CD4-positive, CD25-positive, alpha-beta regulatory T cell (primary cell): ENCODE measurements at regions not wholly inside any gene's neighbourhood (a gene's known extent, or its start where the extent isn't known, plus 50 kb on each side); places are given as distances from the start of the nearest gene placed in this dataset.
"Not testable (repeated sequence)": the region's sequence is repeated elsewhere in the genome, so short reads cannot be mapped to it uniquely, and the experiment has no call there.

Experiments
- ATAC-seq, 2 donors: fragments of 150-1000 bp; cut with Tn5 transposase; one replicate each; pipeline ENCODE4 v1.10.0; 2021; ENCODE audit warnings: low read depth in 2 of 2, moderate number of reproducible peaks in 2 of 2, moderate library complexity in 1 of 2
- DNase-seq, 3 donors: peaks; one replicate each; pipeline versions ENCODE4 v3.0.0 to v3.0.0-alpha.2; 2012 to 2022; ENCODE audit warnings: mixed read lengths in 1 of 3
- H3K27ac ChIP-seq: one replicate; pipeline ENCODE4 v1.7.0; 2013; ENCODE audit warnings: mild to moderate bottlenecking, low read length; ENCODE audit not compliant: insufficient read depth, poor library complexity, severe bottlenecking
- H3K27me3 ChIP-seq: one replicate; pipeline ENCODE4 v1.7.0; 2013; ENCODE audit warnings: low read length; ENCODE audit not compliant: control insufficient read depth, insufficient read depth
- H3K36me3 ChIP-seq: one replicate; pipeline ENCODE4 v1.7.0; 2013; ENCODE audit warnings: mild to moderate bottlenecking, low read length, moderate library complexity; ENCODE audit not compliant: control insufficient read depth, insufficient read depth
- H3K4me1 ChIP-seq: 2 replicates; pipeline ENCODE4 v1.7.0; 2013; ENCODE audit warnings: mild to moderate bottlenecking, low read length; ENCODE audit not compliant: insufficient read depth, control insufficient read depth, poor library complexity, severe bottlenecking
- H3K4me3 ChIP-seq: one replicate; pipeline ENCODE4 v1.7.0; 2013; ENCODE audit warnings: low read depth, mild to moderate bottlenecking, low read length, moderate library complexity
- H3K9me3 ChIP-seq, 2 experiments: 1 replicate in 1 of 2; 2 replicates in 1 of 2; pipeline ENCODE4 v1.7.0; 2013; ENCODE audit warnings: low read length in 2 of 2, mild to moderate bottlenecking in 1 of 2, moderate library complexity in 1 of 2; ENCODE audit not compliant: control insufficient read depth in 2 of 2
- H3K27ac Mint-ChIP-seq, 3 donors: one replicate each; pipeline ENCODE4 v1.8.0; 2020 to 2022; ENCODE audit warnings: mild to moderate bottlenecking in 3 of 3, mixed read lengths in 3 of 3, moderate library complexity in 2 of 3
- H3K27me3 Mint-ChIP-seq: one replicate; pipeline ENCODE4 v1.8.0; 2022; ENCODE audit warnings: mild to moderate bottlenecking, mixed read lengths
- H3K36me3 Mint-ChIP-seq: one replicate; pipeline ENCODE4 v1.8.0; 2020; ENCODE audit warnings: mixed read lengths
- H3K4me1 Mint-ChIP-seq, 4 donors: one replicate each; pipeline ENCODE4 v1.8.0; 2020 to 2022; ENCODE audit warnings: mixed read lengths in 4 of 4, mild to moderate bottlenecking in 1 of 4
- H3K4me3 Mint-ChIP-seq, 4 donors: one replicate each; pipeline ENCODE4 v1.8.0; 2020 to 2022; ENCODE audit warnings: mild to moderate bottlenecking in 4 of 4, mixed read lengths in 4 of 4, moderate library complexity in 3 of 4
- H3K9me3 Mint-ChIP-seq, 7 donors: one replicate each; pipeline ENCODE4 v1.8.0; 2020 to 2022; ENCODE audit warnings: mixed read lengths in 7 of 7, mild to moderate bottlenecking in 3 of 7, moderate library complexity in 2 of 7

- no peak for DNase-seq
- Histone ChIP-seq H3K4me1 (no peaks in the 10 kb centered on the region), H3K4me3 (no peak overlapping the region), H3K27me3 (no peaks in the 10 kb centered on the region), H3K27ac (no peak overlapping the region), H3K9me3 (peaks cover 2 to 4% of the 10 kb centered on the region in 2 experiments), H3K36me3 (no peaks in the 10 kb centered on the region)
- no peaks in the 10 kb centered on the region for H3K4me1 Mint-ChIP-seq
- no peaks in the 10 kb centered on the region for H3K27me3 Mint-ChIP-seq
- no peaks in the 10 kb centered on the region for H3K36me3 Mint-ChIP-seq
- H3K27ac Mint-ChIP-seq: no peak overlapping the region
- no peak overlapping the region for H3K4me3 Mint-ChIP-seq
- peaks cover 0 to 21% (median 6%) of the 10 kb centered on the region in 7 donors for H3K9me3 Mint-ChIP-seq
- no peak for ATAC-seq
Measured at GRCh38 chr5:23428705-23429104, 78.7 kb upstream of the PRDM9 start.

- not testable (repeated sequence) for H3K27me3 ChIP-seq, H3K36me3 Mint-ChIP-seq, H3K27ac ChIP-seq, H3K27me3 Mint-ChIP-seq, H3K4me1 ChIP-seq, ATAC-seq, H3K4me3 Mint-ChIP-seq, H3K36me3 ChIP-seq, H3K9me3 ChIP-seq, H3K4me3 ChIP-seq, H3K4me1 Mint-ChIP-seq, DNase-seq, H3K27ac Mint-ChIP-seq
- H3K9me3 Mint-ChIP-seq: peaks cover 0 to 24% (median 8%) of the 10 kb centered on the region in 7 donors
Measured at GRCh38 chr5:23420214-23420613, 87.2 kb upstream of the PRDM9 start.

- Histone ChIP-seq H3K4me3 (no peak overlapping the region), H3K27me3 (no peaks in the 10 kb centered on the region), H3K9me3 (peaks cover 0 to 13% of the 10 kb centered on the region in 2 experiments), H3K27ac (no peak overlapping the region), H3K4me1 (no peaks in the 10 kb centered on the region), H3K36me3 (no peaks in the 10 kb centered on the region)
- Mint-ChIP-seq H3K36me3 (no peaks in the 10 kb centered on the region), H3K27me3 (no peaks in the 10 kb centered on the region), H3K4me1 (no peaks in the 10 kb centered on the region), H3K4me3 (no peak overlapping the region), H3K27ac (no peak overlapping the region), H3K9me3 (peaks cover 0 to 25% (median 12%) of the 10 kb centered on the region in 7 donors)
- DNase-seq (no peak), ATAC-seq (no peak)
Measured at GRCh38 chr5:23419115-23419514, 88.3 kb upstream of the PRDM9 start.

- no peak overlapping the region for H3K27ac Mint-ChIP-seq
- no peaks in the 10 kb centered on the region for H3K4me1 ChIP-seq
- no peaks in the 10 kb centered on the region for H3K36me3 Mint-ChIP-seq
- no peak overlapping the region for H3K27ac ChIP-seq
- DNase-seq (no peak), ATAC-seq (no peak)
- H3K4me3 Mint-ChIP-seq: no peak overlapping the region
- H3K27me3 ChIP-seq: no peaks in the 10 kb centered on the region
- H3K4me3 ChIP-seq: no peak overlapping the region
- H3K9me3 ChIP-seq: peaks cover 2 to 11% of the 10 kb centered on the region in 2 experiments
- peaks cover 1 to 28% (median 12%) of the 10 kb centered on the region in 7 donors for H3K9me3 Mint-ChIP-seq
- no peaks in the 10 kb centered on the region for H3K4me1 Mint-ChIP-seq
- no peaks in the 10 kb centered on the region for H3K27me3 Mint-ChIP-seq
- no peaks in the 10 kb centered on the region for H3K36me3 ChIP-seq
Measured at GRCh38 chr5:23412515-23412914, 94.9 kb upstream of the PRDM9 start.

GRCh38 chr5:23411994-23412393 lies 95.4 kb upstream of the PRDM9 start:
- no peaks in the 10 kb centered on the region for H3K4me1 Mint-ChIP-seq
- Histone ChIP-seq H3K4me3 (no peak overlapping the region), H3K4me1 (no peaks in the 10 kb centered on the region), H3K36me3 (no peaks in the 10 kb centered on the region), H3K27me3 (no peaks in the 10 kb centered on the region), H3K9me3 (peaks cover 2 to 16% of the 10 kb centered on the region in 2 experiments), H3K27ac (no peak overlapping the region)
- H3K36me3 Mint-ChIP-seq: no peaks in the 10 kb centered on the region
- peaks cover 1 to 28% (median 12%) of the 10 kb centered on the region in 7 donors for H3K9me3 Mint-ChIP-seq
- ATAC-seq (no peak), DNase-seq (no peak)
- H3K27ac Mint-ChIP-seq: no peak overlapping the region
- no peak overlapping the region for H3K4me3 Mint-ChIP-seq
- H3K27me3 Mint-ChIP-seq: no peaks in the 10 kb centered on the region

GRCh38 chr5:23411200-23411599 lies 96.2 kb upstream of the PRDM9 start:
- Mint-ChIP-seq H3K27me3 (no peaks in the 10 kb centered on the region), H3K4me1 (no peaks in the 10 kb centered on the region), H3K27ac (no peak overlapping the region), H3K4me3 (no peak overlapping the region), H3K36me3 (no peaks in the 10 kb centered on the region), H3K9me3 (peaks cover 1 to 29% (median 12%) of the 10 kb centered on the region in 7 donors)
- ATAC-seq (no peak), DNase-seq (no peak)
- no peaks in the 10 kb centered on the region for H3K36me3 ChIP-seq
- peaks cover 2 to 16% of the 10 kb centered on the region in 2 experiments for H3K9me3 ChIP-seq
- no peaks in the 10 kb centered on the region for H3K27me3 ChIP-seq
- no peaks in the 10 kb centered on the region for H3K4me1 ChIP-seq
- no peak overlapping the region for H3K4me3 ChIP-seq
- no peak overlapping the region for H3K27ac ChIP-seq

- not testable (repeated sequence) for H3K36me3 Mint-ChIP-seq
Measured at GRCh38 chr5:23410775-23411174, 96.6 kb upstream of the PRDM9 start.

GRCh38 chr5:23405316-23406068 lies 101.9 kb upstream of the PRDM9 start:
- ATAC-seq (no peak), DNase-seq (no peak)
- H3K9me3 ChIP-seq: peaks cover 2 to 10% of the 10 kb centered on the region in 2 experiments
- Mint-ChIP-seq H3K9me3 (peaks cover 2 to 23% (median 5%) of the 10 kb centered on the region in 7 donors), H3K27ac (no peak overlapping the region), H3K4me1 (no peaks in the 10 kb centered on the region), H3K27me3 (no peaks in the 10 kb centered on the region), H3K4me3 (no peak overlapping the region), H3K36me3 (no peaks in the 10 kb centered on the region)
- no peak overlapping the region for H3K27ac ChIP-seq
- H3K36me3 ChIP-seq: no peaks in the 10 kb centered on the region
- no peaks in the 10 kb centered on the region for H3K27me3 ChIP-seq
- H3K4me3 ChIP-seq: no peak overlapping the region
- H3K4me1 ChIP-seq: no peaks in the 10 kb centered on the region

More at GRCh38 chr5:23410775-23411174, 96.6 kb upstream of the PRDM9 start:
- H3K27me3 Mint-ChIP-seq, H3K27me3 ChIP-seq, DNase-seq, H3K4me3 Mint-ChIP-seq, H3K4me3 ChIP-seq, H3K27ac ChIP-seq, H3K27ac Mint-ChIP-seq, ATAC-seq, H3K4me1 Mint-ChIP-seq, H3K4me1 ChIP-seq, H3K36me3 ChIP-seq: not testable (repeated sequence)
- peaks cover 1 to 27% (median 9%) of the 10 kb centered on the region in 7 donors for H3K9me3 Mint-ChIP-seq
- H3K9me3 ChIP-seq: peaks cover 2 to 16% of the 10 kb centered on the region in 2 experiments
